ENCODE measurements at regions not wholly inside any gene's neighbourhood (a gene's known extent, or its start where the extent isn't known, plus 50 kb on each side); places are given as distances from the start of the nearest gene placed in this dataset.

DNA sequence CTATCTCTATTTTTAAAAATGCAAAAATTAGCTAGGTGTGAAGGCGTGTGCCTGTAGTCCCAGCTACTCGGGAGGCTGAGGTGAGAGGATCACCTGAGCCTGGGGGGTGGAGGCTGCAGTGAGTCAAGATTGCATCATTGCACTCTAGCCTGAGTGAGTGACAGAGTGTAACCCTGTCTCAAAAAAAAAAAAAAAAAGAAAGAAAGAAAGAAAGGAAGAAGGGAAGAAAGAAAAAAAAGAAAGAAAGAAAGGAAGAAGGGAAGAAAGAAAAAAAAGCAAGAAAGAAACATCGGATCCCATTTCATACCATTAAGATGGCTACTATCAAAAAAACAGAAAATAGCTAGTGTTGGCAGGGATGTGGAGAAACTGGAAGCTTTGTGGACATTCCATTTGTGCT, 136.8 kb upstream of the WNT4 start:
- TF ChIP-seq CEBPB (IDR thresholded peaks at IDR 0.05) (no peak), ZBTB7A (IDR thresholded peaks at IDR 0.05; ENCODE audit: low read depth) (no peak), FOXM1 (IDR thresholded peaks at IDR 0.05; ENCODE audit: borderline replicate concordance, low read depth) (no peak), USF1 (IDR thresholded peaks at IDR 0.05) (no peak), EP300 (IDR thresholded peaks at IDR 0.05; ENCODE audit: borderline replicate concordance) (no peak), TCF12 (IDR thresholded peaks at IDR 0.05; ENCODE audit: low read depth) (no peak), NFIC (IDR thresholded peaks at IDR 0.05) (no peak), CREB1 (IDR thresholded peaks at IDR 0.05; ENCODE audit: low read depth) (no peak), RAD21 (IDR thresholded peaks at IDR 0.05; ENCODE audit: low read depth) (no peak), YY1 (IDR thresholded peaks at IDR 0.05; ENCODE audit: low read depth) (no peak), TAF1 (IDR thresholded peaks at IDR 0.05; ENCODE audit: low read depth) (no peak)
- TF ChIP-seq, protein P1, sequence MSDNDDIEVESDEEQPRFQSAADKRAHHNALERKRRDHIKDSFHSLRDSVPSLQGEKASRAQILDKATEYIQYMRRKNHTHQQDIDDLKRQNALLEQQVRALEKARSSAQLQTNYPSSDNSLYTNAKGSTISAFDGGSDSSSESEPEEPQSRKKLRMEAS (IDR thresholded peaks at IDR 0.05), result no peak

DNA sequence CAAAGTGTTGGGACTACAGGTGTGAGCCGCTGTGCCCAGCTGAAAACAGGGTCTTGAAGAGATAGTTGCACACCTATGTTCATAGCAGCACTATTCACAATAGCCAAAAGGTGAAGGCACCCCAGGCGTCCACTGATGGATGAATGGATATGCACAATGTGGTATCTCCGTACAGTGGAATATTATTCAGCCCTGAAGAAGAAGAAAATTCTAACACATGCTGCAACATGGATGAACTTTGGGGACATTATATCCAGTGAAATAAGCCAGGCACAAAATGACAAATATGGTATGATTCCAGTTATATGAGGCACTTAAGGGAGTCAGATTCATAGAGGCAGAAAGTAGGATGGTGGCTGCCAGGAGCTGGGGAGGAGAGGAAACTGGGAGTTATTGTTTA, 137.6 kb upstream of the WNT4 start:
- TF ChIP-seq CEBPB (IDR thresholded peaks at IDR 0.05) (no peak), EGR1 (IDR thresholded peaks at IDR 0.05) (no peak), FOXM1 (IDR thresholded peaks at IDR 0.05; ENCODE audit: borderline replicate concordance, low read depth) (no peak), REST (IDR thresholded peaks at IDR 0.05; ENCODE audit: low read depth) (no peak), YY1 (IDR thresholded peaks at IDR 0.05; ENCODE audit: low read depth) (no peak), TAF1 (IDR thresholded peaks at IDR 0.05; ENCODE audit: low read depth) (no peak)

DNA sequence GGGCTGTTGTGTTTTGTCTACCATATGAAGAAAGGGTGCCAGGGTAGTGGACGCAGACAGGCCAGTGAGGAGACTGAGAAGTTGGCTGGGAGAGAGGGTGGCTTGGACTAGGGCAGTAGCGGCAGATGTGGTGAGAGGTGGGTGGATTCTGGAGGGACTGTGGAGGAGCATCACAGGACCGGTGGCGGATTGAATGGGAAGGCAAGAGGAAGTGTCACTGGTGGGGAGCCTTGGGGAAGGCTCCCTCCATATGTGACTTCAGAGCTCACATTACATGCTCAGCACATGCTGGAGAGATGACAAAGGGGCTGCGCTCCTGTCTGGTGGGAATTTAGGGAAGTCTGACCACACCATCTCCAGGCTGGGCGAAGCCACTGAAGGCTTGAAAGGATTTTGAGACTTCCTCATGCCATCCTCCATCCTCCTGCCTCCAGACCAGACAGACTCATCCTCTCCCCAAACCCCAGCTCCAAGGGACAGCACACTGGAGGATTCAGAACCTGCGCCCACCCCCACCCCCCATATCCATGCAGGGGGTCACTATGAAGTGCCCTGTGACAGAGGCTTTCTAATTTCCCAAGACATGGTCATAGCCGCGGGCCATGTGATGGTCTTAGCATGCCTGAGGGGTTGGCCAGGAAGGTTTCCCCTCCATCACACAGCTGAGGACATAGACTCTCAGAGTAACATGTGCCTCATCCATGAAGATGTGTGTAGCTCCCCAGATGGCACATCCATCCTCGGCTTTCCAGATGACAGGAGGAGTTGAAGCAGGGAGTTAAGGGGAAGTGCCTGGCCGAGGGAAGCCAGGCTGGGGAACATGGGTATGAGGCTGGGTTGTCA, 138.8 kb upstream of the WNT4 start:
- TF ChIP-seq ZBTB7A (IDR thresholded peaks at IDR 0.05; ENCODE audit: low read depth) (no peak), CEBPB (IDR thresholded peaks at IDR 0.05) (no peak), EGR1 (IDR thresholded peaks at IDR 0.05) (no peak), TAF1 (IDR thresholded peaks at IDR 0.05; ENCODE audit: low read depth) (no peak), NFIC (IDR thresholded peaks at IDR 0.05) (no peak), TCF12 (IDR thresholded peaks at IDR 0.05; ENCODE audit: low read depth) (no peak), RAD21 (IDR thresholded peaks at IDR 0.05; ENCODE audit: low read depth) (no peak), REST (IDR thresholded peaks at IDR 0.05; ENCODE audit: low read depth) (no peak), EP300 (IDR thresholded peaks at IDR 0.05; ENCODE audit: borderline replicate concordance) (no peak)

- no peak for TF ChIP-seq RAD21 (IDR thresholded peaks at IDR 0.05; ENCODE audit: low read depth)
- TF ChIP-seq USF1 (IDR thresholded peaks at IDR 0.05), result no peak
- TF ChIP-seq CEBPB (IDR thresholded peaks at IDR 0.05), result no peak
- no peak for TF ChIP-seq NFIC (IDR thresholded peaks at IDR 0.05)
- TF ChIP-seq FOXM1 (IDR thresholded peaks at IDR 0.05; ENCODE audit: borderline replicate concordance, low read depth), result no peak
- no peak for TF ChIP-seq TCF12 (IDR thresholded peaks at IDR 0.05; ENCODE audit: low read depth)
- TF ChIP-seq EGR1 (IDR thresholded peaks at IDR 0.05), result no peak
- no peak for TF ChIP-seq ZBTB7A (IDR thresholded peaks at IDR 0.05; ENCODE audit: low read depth)
- TF ChIP-seq REST (IDR thresholded peaks at IDR 0.05; ENCODE audit: low read depth), result no peak
- TF ChIP-seq CREB1 (IDR thresholded peaks at IDR 0.05; ENCODE audit: low read depth), result no peak
- TF ChIP-seq, protein P1 (IDR thresholded peaks at IDR 0.05), result no peak
- TF ChIP-seq TAF1 (IDR thresholded peaks at IDR 0.05; ENCODE audit: low read depth), result no peak
- no peak for TF ChIP-seq EP300 (IDR thresholded peaks at IDR 0.05; ENCODE audit: borderline replicate concordance)
- no peak for TF ChIP-seq YY1 (IDR thresholded peaks at IDR 0.05; ENCODE audit: low read depth)
- no peak for TF ChIP-seq TEAD4 (IDR thresholded peaks at IDR 0.05)
These were observed 139.6 kb upstream of the WNT4 start for GRCh38 chr1:22282364-22282995.

Measured in Ishikawa (cell line).